KMS-11 (cell line): ENCODE measurements at regions not wholly inside any gene's neighbourhood (a gene's known extent, or its start where the extent isn't known, plus 50 kb on each side); places are given as distances from the start of the nearest gene placed in this dataset.

Experiments used
- H2AFZ ChIP-seq: fragments of 200-600 bp; sonication (generic); 2 replicates; pipeline ENCODE4 v1.6.1; 2016; ENCODE audit warnings: antibody characterized with exemption, mixed run types, low read depth
- H3K27ac ChIP-seq: fragments of 200-600 bp; sonication (generic); 2 replicates; pipeline ENCODE4 v1.6.1; 2016; ENCODE audit warnings: mild to moderate bottlenecking, mixed run types
- H3K27me3 ChIP-seq: fragments of 200-600 bp; sonication (generic); 2 replicates; pipeline ENCODE4 v1.6.1; 2017; ENCODE audit warnings: mild to moderate bottlenecking, low read depth, mixed run types, moderate library complexity; ENCODE audit not compliant: insufficient read depth
- H3K36me3 ChIP-seq: fragments of 200-600 bp; sonication (generic); 2 replicates; pipeline ENCODE4 v1.6.1; 2017; ENCODE audit warnings: mild to moderate bottlenecking, mixed run types; ENCODE audit not compliant: insufficient read depth
- H3K4me1 ChIP-seq: fragments of 200-600 bp; sonication (generic); 2 replicates; pipeline ENCODE4 v1.6.1; 2016; ENCODE audit warnings: mild to moderate bottlenecking, low read depth, mixed run types; ENCODE audit not compliant: poor library complexity, severe bottlenecking
- H3K4me2 ChIP-seq: fragments of 200-600 bp; sonication (generic); 2 replicates; pipeline ENCODE4 v1.7.0; 2016; ENCODE audit warnings: mild to moderate bottlenecking, mixed run types
- H3K4me3 ChIP-seq: fragments of 200-600 bp; sonication (generic); IDR thresholded peaks from 2 replicates; pipeline ENCODE4 v1.6.1; 2017; ENCODE audit warnings: low read depth, low read length, mixed read lengths; ENCODE audit not compliant: insufficient read depth
- H3K79me2 ChIP-seq: fragments of 200-600 bp; sonication (generic); 2 replicates; pipeline ENCODE4 v1.6.1; 2016; ENCODE audit warnings: low read depth, mixed run types; ENCODE audit not compliant: insufficient read depth
- H3K9ac ChIP-seq: fragments of 200-600 bp; sonication (generic); 2 replicates; pipeline ENCODE4 v1.6.1; 2016; ENCODE audit warnings: mild to moderate bottlenecking, mixed run types
- H4K20me1 ChIP-seq: fragments of 200-600 bp; sonication (generic); 2 replicates; pipeline ENCODE4 v1.6.1; 2016; ENCODE audit warnings: mild to moderate bottlenecking, mixed run types; ENCODE audit not compliant: insufficient read depth
- TF ChIP-seq, protein P1 (sequence below): fragments of 200-600 bp; sonication (generic); conservative IDR thresholded peaks from 2 replicates; pipeline ENCODE4 v1.6.1; 2017; ENCODE audit warnings: low read depth, mild to moderate bottlenecking, antibody characterized with exemption, low read length, moderate library complexity, mixed read lengths

DNA sequence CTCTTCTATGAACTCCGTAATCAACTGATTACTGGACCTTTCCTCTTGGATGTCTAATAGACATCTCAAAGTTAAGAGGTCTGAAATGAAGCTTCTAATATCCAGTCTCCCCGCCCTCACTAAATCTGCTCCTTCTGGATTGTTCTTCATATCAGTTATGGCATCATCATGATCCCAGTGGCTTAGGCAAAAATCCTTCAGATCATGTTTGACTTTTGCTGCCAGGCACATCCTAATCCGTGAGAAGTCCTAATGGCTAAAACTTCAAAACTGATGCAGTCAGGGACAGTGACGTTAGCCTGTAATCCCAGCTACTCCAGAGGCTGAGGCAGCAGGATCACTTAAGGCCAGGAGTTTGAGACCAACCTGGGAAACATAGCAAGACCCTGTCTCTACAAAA lies 55.1 kb upstream of the GUCY1A1 start:
- Histone ChIP-seq H3K4me1 (peaks cover 10% of the 10 kb centered on the region), H3K79me2 (no peaks in the 10 kb centered on the region), H3K27me3 (no peaks in the 10 kb centered on the region), H3K9ac (no peak overlapping the region), H3K27ac (no peak overlapping the region), H3K4me3 (no peak overlapping the region), H4K20me1 (no peaks in the 10 kb centered on the region), H3K4me2 (no peak overlapping the region), H2AFZ (no peak overlapping the region), H3K36me3 (no peaks in the 10 kb centered on the region)
- TF ChIP-seq, protein P1, sequence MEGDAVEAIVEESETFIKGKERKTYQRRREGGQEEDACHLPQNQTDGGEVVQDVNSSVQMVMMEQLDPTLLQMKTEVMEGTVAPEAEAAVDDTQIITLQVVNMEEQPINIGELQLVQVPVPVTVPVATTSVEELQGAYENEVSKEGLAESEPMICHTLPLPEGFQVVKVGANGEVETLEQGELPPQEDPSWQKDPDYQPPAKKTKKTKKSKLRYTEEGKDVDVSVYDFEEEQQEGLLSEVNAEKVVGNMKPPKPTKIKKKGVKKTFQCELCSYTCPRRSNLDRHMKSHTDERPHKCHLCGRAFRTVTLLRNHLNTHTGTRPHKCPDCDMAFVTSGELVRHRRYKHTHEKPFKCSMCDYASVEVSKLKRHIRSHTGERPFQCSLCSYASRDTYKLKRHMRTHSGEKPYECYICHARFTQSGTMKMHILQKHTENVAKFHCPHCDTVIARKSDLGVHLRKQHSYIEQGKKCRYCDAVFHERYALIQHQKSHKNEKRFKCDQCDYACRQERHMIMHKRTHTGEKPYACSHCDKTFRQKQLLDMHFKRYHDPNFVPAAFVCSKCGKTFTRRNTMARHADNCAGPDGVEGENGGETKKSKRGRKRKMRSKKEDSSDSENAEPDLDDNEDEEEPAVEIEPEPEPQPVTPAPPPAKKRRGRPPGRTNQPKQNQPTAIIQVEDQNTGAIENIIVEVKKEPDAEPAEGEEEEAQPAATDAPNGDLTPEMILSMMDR: no peak

GRCh38 chr4:155610143-155610542 lies 56.5 kb upstream of the GUCY1A1 start:
- no peaks in the 10 kb centered on the region for H3K36me3 ChIP-seq
- no peak overlapping the region for H3K9ac ChIP-seq
- no peak overlapping the region for H2AFZ ChIP-seq
- H3K79me2 ChIP-seq: no peaks in the 10 kb centered on the region
- H3K27ac ChIP-seq: no peak overlapping the region
- TF ChIP-seq, protein P1: no peak
- peaks cover 12% of the 10 kb centered on the region for H3K4me1 ChIP-seq
- no peaks in the 10 kb centered on the region for H4K20me1 ChIP-seq
- H3K27me3 ChIP-seq: no peaks in the 10 kb centered on the region
- H3K4me2 ChIP-seq: no peak overlapping the region
- H3K4me3 ChIP-seq: no peak overlapping the region

GRCh38 chr4:155609455-155610059 lies 57.1 kb upstream of the GUCY1A1 start:
- TF ChIP-seq, protein P1: no peak
- Histone ChIP-seq H3K4me1 (peaks cover 17% of the 10 kb centered on the region), H3K4me2 (no peak overlapping the region), H3K79me2 (no peaks in the 10 kb centered on the region), H4K20me1 (no peaks in the 10 kb centered on the region), H3K27me3 (no peaks in the 10 kb centered on the region), H3K9ac (no peak overlapping the region), H2AFZ (no peak overlapping the region), H3K4me3 (no peak overlapping the region), H3K36me3 (no peaks in the 10 kb centered on the region), H3K27ac (no peak overlapping the region)

DNA sequence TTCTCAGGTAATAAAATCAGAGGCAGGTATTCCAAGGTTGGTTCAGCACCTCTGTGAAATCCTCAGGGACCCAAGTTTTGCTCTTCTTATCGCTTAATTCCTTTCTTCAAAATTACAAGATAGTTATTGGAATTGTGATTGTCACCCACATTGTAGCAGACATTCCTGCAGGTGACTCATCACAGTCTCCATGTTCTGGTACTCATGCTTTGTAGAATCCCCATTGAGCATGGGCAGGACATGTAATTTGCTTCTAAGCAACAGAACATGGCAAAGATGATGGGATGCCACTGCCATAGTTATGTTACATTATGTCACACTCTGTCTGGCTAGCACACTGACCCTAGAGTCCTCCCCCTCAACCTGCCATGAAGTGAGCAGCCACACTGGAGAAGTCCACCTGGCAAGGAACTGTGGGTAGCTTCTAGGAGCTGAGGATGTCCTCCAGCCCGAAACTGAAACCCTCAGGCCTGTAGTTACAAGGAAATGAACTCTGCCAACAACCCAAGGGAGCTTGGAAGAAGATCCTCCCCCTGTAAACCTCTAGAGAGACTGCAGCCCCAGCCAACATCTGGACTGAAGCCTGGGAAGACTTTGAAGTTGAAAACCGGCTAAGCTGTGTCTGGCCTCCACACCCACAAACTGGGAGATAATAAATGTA lies 58.3 kb upstream of the GUCY1A1 start:
- Histone ChIP-seq H3K4me1 (peaks cover 22% of the 10 kb centered on the region), H3K27ac (no peak overlapping the region), H3K36me3 (no peaks in the 10 kb centered on the region), H3K27me3 (no peaks in the 10 kb centered on the region), H3K4me2 (no peak overlapping the region), H3K4me3 (no peak overlapping the region), H3K79me2 (no peaks in the 10 kb centered on the region), H2AFZ (no peak overlapping the region), H3K9ac (no peak overlapping the region), H4K20me1 (no peaks in the 10 kb centered on the region)
- TF ChIP-seq, protein P1: no peak
